ENCODE measurements at regions not wholly inside any gene's neighbourhood (a gene's known extent, or its start where the extent isn't known, plus 50 kb on each side); places are given as distances from the start of the nearest gene placed in this dataset.

- no peaks in the 10 kb centered on the region for H3K36me3 ChIP-seq (ENCODE audit: control insufficient read depth in 2 of 2, insufficient read depth in 1 of 2, low read length in 2 of 2)
- ChIA-PET POLR2A (no interaction called here), CTCF (no interaction called here)
- H3K27ac ChIP-seq (ENCODE audit: extremely low read depth, low read depth, low read length): no peak overlapping the region
- no peaks in the 10 kb centered on the region for H3K4me1 ChIP-seq (ENCODE audit: control insufficient read depth, insufficient read depth, low read length)
- H3K4me3 ChIP-seq (ENCODE audit: low read depth, low read length): no peak overlapping the region
- no peaks in the 10 kb centered on the region for H3K9me3 ChIP-seq (ENCODE audit: control insufficient read depth, insufficient read depth, low read depth, low read length)
- TF ChIP-seq, protein P1, sequence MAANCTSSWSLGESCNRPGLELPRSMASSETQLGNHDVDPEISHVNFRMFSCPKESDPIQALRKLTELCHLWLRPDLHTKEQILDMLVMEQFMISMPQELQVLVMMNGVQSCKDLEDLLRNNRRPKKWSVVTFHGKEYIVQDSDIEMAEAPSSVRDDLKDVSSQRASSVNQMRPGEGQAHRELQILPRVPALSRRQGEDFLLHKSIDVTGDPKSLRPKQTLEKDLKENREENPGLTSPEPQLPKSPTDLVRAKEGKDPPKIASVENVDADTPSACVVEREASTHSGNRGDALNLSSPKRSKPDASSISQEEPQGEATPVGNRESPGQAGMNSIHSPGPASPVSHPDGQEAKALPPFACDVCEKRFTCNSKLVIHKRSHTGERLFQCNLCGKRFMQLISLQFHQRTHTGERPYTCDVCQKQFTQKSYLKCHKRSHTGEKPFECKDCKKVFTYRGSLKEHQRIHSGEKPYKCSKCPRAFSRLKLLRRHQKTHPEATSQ (tag by site-specific recombination; IDR thresholded peaks at IDR 0.05): no peak
- no peak for TF ChIP-seq ZNF473 (tag by site-specific recombination; IDR thresholded peaks at IDR 0.05)
- no peak for TF ChIP-seq KLF9 (tag by site-specific recombination; IDR thresholded peaks at IDR 0.05; ENCODE audit: low read depth)
- no peak for TF ChIP-seq ZNF701 (tag by site-specific recombination; IDR thresholded peaks at IDR 0.05)
- no peak for TF ChIP-seq GLIS1 (tag by site-specific recombination; IDR thresholded peaks at IDR 0.05)
- TF ChIP-seq ZNF391 (tag by site-specific recombination; IDR thresholded peaks at IDR 0.05; ENCODE audit: borderline replicate concordance, low read depth): no peak
- TF ChIP-seq, protein P2, sequence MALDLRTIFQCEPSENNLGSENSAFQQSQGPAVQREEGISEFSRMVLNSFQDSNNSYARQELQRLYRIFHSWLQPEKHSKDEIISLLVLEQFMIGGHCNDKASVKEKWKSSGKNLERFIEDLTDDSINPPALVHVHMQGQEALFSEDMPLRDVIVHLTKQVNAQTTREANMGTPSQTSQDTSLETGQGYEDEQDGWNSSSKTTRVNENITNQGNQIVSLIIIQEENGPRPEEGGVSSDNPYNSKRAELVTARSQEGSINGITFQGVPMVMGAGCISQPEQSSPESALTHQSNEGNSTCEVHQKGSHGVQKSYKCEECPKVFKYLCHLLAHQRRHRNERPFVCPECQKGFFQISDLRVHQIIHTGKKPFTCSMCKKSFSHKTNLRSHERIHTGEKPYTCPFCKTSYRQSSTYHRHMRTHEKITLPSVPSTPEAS (tag by site-specific recombination; IDR thresholded peaks at IDR 0.05): no peak
- TF ChIP-seq ZNF513 (tag by site-specific recombination; IDR thresholded peaks at IDR 0.05): no peak
- TF ChIP-seq EGR2 (tag by site-specific recombination; IDR thresholded peaks at IDR 0.05; ENCODE audit: low read depth): no peak
- TF ChIP-seq KLF8 (tag by site-specific recombination; IDR thresholded peaks at IDR 0.05): no peak
- no peak for TF ChIP-seq ZNF548 (tag by site-specific recombination; IDR thresholded peaks at IDR 0.05)
- TF ChIP-seq ZNF2 (tag by site-specific recombination; IDR thresholded peaks at IDR 0.05): no peak
- no peak for TF ChIP-seq ZNF48 (tag by site-specific recombination; IDR thresholded peaks at IDR 0.05)
- no peak for TF ChIP-seq GLI4 (tag by site-specific recombination; IDR thresholded peaks at IDR 0.05)
- TF ChIP-seq ZNF19 (tag by site-specific recombination; IDR thresholded peaks at IDR 0.05; ENCODE audit: low read depth): no peak
- TF ChIP-seq ZNF248 (tag by site-specific recombination; IDR thresholded peaks at IDR 0.05): no peak
- TF ChIP-seq ZNF155 (tag by site-specific recombination; IDR thresholded peaks at IDR 0.05): no peak
These were observed 280.0 kb upstream of the PCDH18 start for GRCh38 chr4:137812258-137812657.

- Histone ChIP-seq H3K4me1 (ENCODE audit: control insufficient read depth, insufficient read depth, low read length) (no peaks in the 10 kb centered on the region), H3K36me3 (ENCODE audit: control insufficient read depth in 2 of 2, insufficient read depth in 1 of 2, low read length in 2 of 2) (no peaks in the 10 kb centered on the region), H3K27ac (ENCODE audit: extremely low read depth, low read depth, low read length) (no peak overlapping the region), H3K4me3 (ENCODE audit: low read depth, low read length) (no peak overlapping the region), H3K9me3 (ENCODE audit: control insufficient read depth, insufficient read depth, low read depth, low read length) (no peaks in the 10 kb centered on the region)
- CTCF ChIA-PET: interaction anchor here (1.3 kb wide), 1 partner anchor 15 kb away, joined by 6 read pairs; no protein-coding TSS in a partner anchor
- POLR2A ChIA-PET: no interaction called here
- TF ChIP-seq, protein P3, sequence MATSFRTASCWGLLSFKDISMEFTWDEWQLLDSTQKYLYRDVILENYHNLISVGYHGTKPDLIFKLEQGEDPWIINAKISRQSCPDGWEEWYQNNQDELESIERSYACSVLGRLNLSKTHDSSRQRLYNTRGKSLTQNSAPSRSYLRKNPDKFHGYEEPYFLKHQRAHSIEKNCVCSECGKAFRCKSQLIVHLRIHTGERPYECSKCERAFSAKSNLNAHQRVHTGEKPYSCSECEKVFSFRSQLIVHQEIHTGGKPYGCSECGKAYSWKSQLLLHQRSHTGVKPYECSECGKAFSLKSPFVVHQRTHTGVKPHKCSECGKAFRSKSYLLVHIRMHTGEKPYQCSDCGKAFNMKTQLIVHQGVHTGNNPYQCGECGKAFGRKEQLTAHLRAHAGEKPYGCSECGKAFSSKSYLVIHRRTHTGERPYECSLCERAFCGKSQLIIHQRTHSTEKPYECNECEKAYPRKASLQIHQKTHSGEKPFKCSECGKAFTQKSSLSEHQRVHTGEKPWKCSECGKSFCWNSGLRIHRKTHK (tag by site-specific recombination; IDR thresholded peaks at IDR 0.05): no peak
- TF ChIP-seq ZNF558 (tag by site-specific recombination; IDR thresholded peaks at IDR 0.05) (no peak), TCF7L2 (IDR thresholded peaks at IDR 0.05; ENCODE audit: borderline replicate concordance, low read depth, low read length) (no peak), GLIS2 (tag by site-specific recombination; IDR thresholded peaks at IDR 0.05) (no peak), ZBTB21 (tag by site-specific recombination; IDR thresholded peaks at IDR 0.05) (no peak), ZNF433 (tag by site-specific recombination; IDR thresholded peaks at IDR 0.05; ENCODE audit: low read depth) (no peak), OVOL3 (tag by site-specific recombination; IDR thresholded peaks at IDR 0.05) (no peak), ZNF416 (tag by site-specific recombination; IDR thresholded peaks at IDR 0.05) (no peak), ZNF513 (tag by site-specific recombination; IDR thresholded peaks at IDR 0.05) (no peak), ATF2 (tag by site-specific recombination; IDR thresholded peaks at IDR 0.05; ENCODE audit: low read depth) (no peak), ZNF548 (tag by site-specific recombination; IDR thresholded peaks at IDR 0.05) (no peak), GLI2 (tag by site-specific recombination; IDR thresholded peaks at IDR 0.05; ENCODE audit: borderline replicate concordance, low read depth) (no peak), ZNF426 (tag by site-specific recombination; IDR thresholded peaks at IDR 0.05) (no peak), ZNF350 (tag by site-specific recombination; IDR thresholded peaks at IDR 0.05) (no peak)
These were observed 274.1 kb upstream of the PCDH18 start for GRCh38 chr4:137806420-137806819.

All from HEK293 (cell line).